ENCODE measurements at regions not wholly inside any gene's neighbourhood (a gene's known extent, or its start where the extent isn't known, plus 50 kb on each side); places are given as distances from the start of the nearest gene placed in this dataset.
"Not testable (repeated sequence)": the region's sequence is repeated elsewhere in the genome, so short reads cannot be mapped to it uniquely, and the experiment has no call there.

- no peak for DNase-seq
These were observed 98.2 kb downstream of the AHR start for GRCh38 chr7:17396692-17397091.

GRCh38 chr7:17401791-17402627 is 103.6 kb downstream of the AHR start:
- no peak for DNase-seq

- DNase-seq: no peak
These were observed 104.3 kb downstream of the AHR start for GRCh38 chr7:17402628-17403278.

- no peak for DNase-seq
These were observed 105.6 kb downstream of the AHR start for GRCh38 chr7:17404006-17404405.

GRCh38 chr7:17405786-17406185 is 107.3 kb downstream of the AHR start:
- DNase-seq: no peak

GRCh38 chr7:17406738-17407137 is 108.3 kb downstream of the AHR start:
- DNase-seq: no peak

GRCh38 chr7:17407229-17407628 is 108.8 kb downstream of the AHR start:
- DNase-seq: no peak

GRCh38 chr7:17408245-17408903 is 109.9 kb downstream of the AHR start:
- no peak for DNase-seq

GRCh38 chr7:17408904-17409290 is 110.4 kb downstream of the AHR start:
- no peak for DNase-seq

- DNase-seq: no peak
These were observed 113.5 kb downstream of the AHR start for GRCh38 chr7:17411922-17412321.

- DNase-seq: no peak
These were observed 114.4 kb downstream of the AHR start for GRCh38 chr7:17412883-17413282.

- no peak for DNase-seq
These were observed 117.5 kb downstream of the AHR start for GRCh38 chr7:17415955-17416354.

- DNase-seq: not testable (repeated sequence)
These were observed 122.0 kb downstream of the AHR start for GRCh38 chr7:17420308-17421015.

GRCh38 chr7:17421941-17422340 is 123.5 kb downstream of the AHR start:
- DNase-seq: no peak

- DNase-seq: no peak
These were observed 124.5 kb downstream of the AHR start for GRCh38 chr7:17422966-17423365.

GRCh38 chr7:17427924-17428323 is 129.5 kb downstream of the AHR start:
- DNase-seq: no peak

GRCh38 chr7:17429579-17429978 is 131.1 kb downstream of the AHR start:
- no peak for DNase-seq

GRCh38 chr7:17432793-17433192 is 134.3 kb downstream of the AHR start:
- no peak for DNase-seq

- DNase-seq: no peak
These were observed 135.7 kb downstream of the AHR start for GRCh38 chr7:17434191-17434590.

GRCh38 chr7:17434841-17435692 is 136.6 kb downstream of the AHR start:
- peak; percentile 1 to 22 for DNase-seq

GRCh38 chr7:17436126-17436525 is 137.7 kb downstream of the AHR start:
- DNase-seq: no peak

GRCh38 chr7:17437586-17437985 is 139.1 kb downstream of the AHR start:
- DNase-seq: no peak

Measured in NCI-H187 (cell line).